ENCODE measurements at regions not wholly inside any gene's neighbourhood (a gene's known extent, or its start where the extent isn't known, plus 50 kb on each side); places are given as distances from the start of the nearest gene placed in this dataset.

GRCh38 chr11:98871690-98872089 lies 149.1 kb upstream of the CNTN5 start:
- no peak for TF ChIP-seq CTCF (IDR thresholded peaks at IDR 0.05; ENCODE audit: low read depth, low read length)
- no peak for TF ChIP-seq EZH2phosphoT487 (IDR thresholded peaks at IDR 0.05; ENCODE audit: low read depth)

Measured in OCI-LY3 (cell line).